AG04450 (cell line): ENCODE measurements at regions not wholly inside any gene's neighbourhood (a gene's known extent, or its start where the extent isn't known, plus 50 kb on each side); places are given as distances from the start of the nearest gene placed in this dataset.

Source experiments
- CTCF ChIA-PET: fragments of 300-600, 350-600 bp; formaldehyde crosslinking; extraction: SDS; loops from one replicate; lab custom pipeline; 2022; ENCODE audit warnings: antibody characterized with exemption, inconsistent platforms; lab: Charles Lee
- POLR2A ChIA-PET: fragments of 350-600 bp; formaldehyde crosslinking; extraction: SDS; loops from one replicate; lab custom pipeline; 2021; ENCODE audit warnings: antibody characterized with exemption, inconsistent platforms; lab: Yijun Ruan, JAX
- DNase-seq: peaks from one replicate; pipeline ENCODE4 v3.0.0-alpha.2; 2011; ENCODE audit warnings: low read depth, low spot score
- H3K27ac ChIP-seq: one replicate; pipeline ENCODE4 v1.5.1; 2012; ENCODE audit warnings: low read depth, low read length, control low read depth
- H3K27me3 ChIP-seq: one replicate; pipeline ENCODE4 v1.6.0; 2012; ENCODE audit warnings: low read length; ENCODE audit not compliant: control insufficient read depth, insufficient read depth
- H3K4me3 ChIP-seq: 2 replicates; pipeline ENCODE4 v1.5.1; 2011; ENCODE audit warnings: mild to moderate bottlenecking, low read depth, low read length, control low read depth
- H3K9me3 ChIP-seq: 2 replicates; pipeline ENCODE4 v1.5.1; 2012; ENCODE audit warnings: low read length; ENCODE audit not compliant: control insufficient read depth, insufficient read depth
- TF ChIP-seq, protein P1 (sequence below): IDR thresholded peaks from 2 replicates; pipeline ENCODE4 v1.5.1; 2011; ENCODE audit warnings: low read depth, low read length, control low read depth, inconsistent platforms

DNA sequence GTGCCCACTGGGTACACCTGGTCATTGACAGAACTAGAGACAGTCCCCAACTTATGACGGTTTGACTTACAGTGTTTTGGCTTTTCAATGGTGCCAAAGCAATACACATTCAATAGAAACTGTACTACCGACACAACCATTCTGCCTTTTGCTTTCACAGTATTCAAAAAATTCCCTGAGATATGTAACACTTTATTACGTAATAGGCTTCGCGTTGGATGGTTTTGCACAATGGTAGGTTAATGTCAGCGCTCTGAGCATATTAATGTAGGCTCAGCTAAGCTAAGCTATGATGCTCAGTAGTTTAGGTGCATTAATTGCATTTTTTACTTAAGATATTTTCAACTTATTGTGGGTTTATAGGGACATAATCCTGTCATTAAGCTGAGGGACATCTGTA lies 105.1 kb upstream of the B3GAT1 start:
- no peak overlapping the region for H3K27ac ChIP-seq
- ChIA-PET CTCF (no interaction called here), POLR2A (no interaction called here)
- H3K9me3 ChIP-seq = peaks cover 91% of the 10 kb centered on the region
- H3K4me3 ChIP-seq = no peak overlapping the region
- TF ChIP-seq, protein P1, sequence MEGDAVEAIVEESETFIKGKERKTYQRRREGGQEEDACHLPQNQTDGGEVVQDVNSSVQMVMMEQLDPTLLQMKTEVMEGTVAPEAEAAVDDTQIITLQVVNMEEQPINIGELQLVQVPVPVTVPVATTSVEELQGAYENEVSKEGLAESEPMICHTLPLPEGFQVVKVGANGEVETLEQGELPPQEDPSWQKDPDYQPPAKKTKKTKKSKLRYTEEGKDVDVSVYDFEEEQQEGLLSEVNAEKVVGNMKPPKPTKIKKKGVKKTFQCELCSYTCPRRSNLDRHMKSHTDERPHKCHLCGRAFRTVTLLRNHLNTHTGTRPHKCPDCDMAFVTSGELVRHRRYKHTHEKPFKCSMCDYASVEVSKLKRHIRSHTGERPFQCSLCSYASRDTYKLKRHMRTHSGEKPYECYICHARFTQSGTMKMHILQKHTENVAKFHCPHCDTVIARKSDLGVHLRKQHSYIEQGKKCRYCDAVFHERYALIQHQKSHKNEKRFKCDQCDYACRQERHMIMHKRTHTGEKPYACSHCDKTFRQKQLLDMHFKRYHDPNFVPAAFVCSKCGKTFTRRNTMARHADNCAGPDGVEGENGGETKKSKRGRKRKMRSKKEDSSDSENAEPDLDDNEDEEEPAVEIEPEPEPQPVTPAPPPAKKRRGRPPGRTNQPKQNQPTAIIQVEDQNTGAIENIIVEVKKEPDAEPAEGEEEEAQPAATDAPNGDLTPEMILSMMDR = no peak
- H3K27me3 ChIP-seq = no peaks in the 10 kb centered on the region
- no peak for DNase-seq

DNA sequence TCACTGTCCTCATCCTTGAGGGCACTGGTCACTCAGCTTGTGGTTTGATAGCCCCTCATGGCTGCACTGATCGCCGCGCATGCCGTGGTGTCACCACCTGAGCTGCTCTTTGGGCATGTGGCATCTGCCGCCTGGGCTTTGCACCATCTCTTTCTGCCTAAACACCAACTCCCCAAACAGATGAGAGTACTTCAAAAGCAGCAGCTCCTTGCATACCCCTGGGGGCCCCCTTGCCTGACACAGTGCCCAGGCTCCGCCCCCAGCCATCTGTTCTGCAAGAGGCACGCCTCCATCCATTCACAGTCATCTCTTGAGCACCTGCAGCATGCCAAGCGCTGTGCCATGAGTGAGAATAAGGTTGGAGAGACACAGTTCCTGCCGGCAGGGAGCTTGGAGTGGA lies 104.5 kb upstream of the B3GAT1 start:
- Histone ChIP-seq H3K9me3 (peaks cover 88% of the 10 kb centered on the region), H3K27ac (no peak overlapping the region), H3K4me3 (no peak overlapping the region), H3K27me3 (no peaks in the 10 kb centered on the region)
- CTCF ChIA-PET = no interaction called here
- DNase-seq = no peak
- TF ChIP-seq, protein P1 = no peak
- POLR2A ChIA-PET = no interaction called here

- POLR2A ChIA-PET = no interaction called here
- no peak overlapping the region for H3K27ac ChIP-seq
These were observed 103.3 kb upstream of the B3GAT1 start for GRCh38 chr11:134515081-134515960.

GRCh38 chr11:134514354-134514951 lies 102.4 kb upstream of the B3GAT1 start:
- TF ChIP-seq, protein P1 = no peak
- Histone ChIP-seq H3K27me3 (no peaks in the 10 kb centered on the region), H3K27ac (no peak overlapping the region), H3K4me3 (no peak overlapping the region), H3K9me3 (peaks cover 91% of the 10 kb centered on the region)
- CTCF ChIA-PET = no interaction called here
- no peak for DNase-seq
- POLR2A ChIA-PET = no interaction called here

More at GRCh38 chr11:134515081-134515960, 103.3 kb upstream of the B3GAT1 start:
- H3K4me3 ChIP-seq = no peak overlapping the region
- no peaks in the 10 kb centered on the region for H3K27me3 ChIP-seq
- peaks cover 91% of the 10 kb centered on the region for H3K9me3 ChIP-seq
- TF ChIP-seq, protein P1 = no peak
- CTCF ChIA-PET = no interaction called here
- DNase-seq = no peak

DNA sequence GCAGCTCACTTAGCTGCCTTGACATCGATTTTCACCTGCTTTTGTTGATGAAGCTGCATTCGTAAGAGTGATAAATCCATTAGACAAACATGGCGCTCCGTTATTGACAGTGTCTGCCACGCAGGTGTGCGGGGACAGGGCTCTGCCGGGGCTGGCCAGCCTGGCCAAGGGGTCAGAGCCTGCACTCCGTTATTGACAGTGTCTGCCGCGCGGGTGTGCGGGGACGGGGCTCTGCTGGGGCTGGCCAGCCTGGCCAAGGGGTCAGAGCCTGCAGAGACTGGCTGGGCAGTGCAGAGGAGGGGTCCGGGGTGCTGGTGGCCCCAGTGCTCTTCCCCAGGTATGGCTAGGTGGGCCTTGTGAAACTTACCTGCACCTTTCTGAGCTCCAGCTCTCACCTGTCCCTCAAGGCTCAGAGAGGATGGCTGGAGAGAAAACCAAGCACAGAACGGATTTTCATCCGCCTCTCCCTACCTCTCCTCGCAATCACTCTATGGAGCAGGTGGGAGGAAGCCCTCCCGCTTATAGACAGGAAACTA lies 101.6 kb upstream of the B3GAT1 start:
- TF ChIP-seq, protein P1 = no peak
- peaks cover 91% of the 10 kb centered on the region for H3K9me3 ChIP-seq
- CTCF ChIA-PET = no interaction called here
- no peak overlapping the region for H3K27ac ChIP-seq
- no peaks in the 10 kb centered on the region for H3K27me3 ChIP-seq
- no peak overlapping the region for H3K4me3 ChIP-seq
- no peak for DNase-seq
- POLR2A ChIA-PET = no interaction called here
